CD4-positive, alpha-beta T cell treated with Interleukin-15 for 4 hours (primary cell): ENCODE measurements at regions not wholly inside any gene's neighbourhood (a gene's known extent, or its start where the extent isn't known, plus 50 kb on each side); places are given as distances from the start of the nearest gene placed in this dataset.

Source experiments
- DNase-seq: peaks from one replicate; pipeline ENCODE4 v3.0.0-alpha.2; 2020; ENCODE audit warnings: low spot score

DNA sequence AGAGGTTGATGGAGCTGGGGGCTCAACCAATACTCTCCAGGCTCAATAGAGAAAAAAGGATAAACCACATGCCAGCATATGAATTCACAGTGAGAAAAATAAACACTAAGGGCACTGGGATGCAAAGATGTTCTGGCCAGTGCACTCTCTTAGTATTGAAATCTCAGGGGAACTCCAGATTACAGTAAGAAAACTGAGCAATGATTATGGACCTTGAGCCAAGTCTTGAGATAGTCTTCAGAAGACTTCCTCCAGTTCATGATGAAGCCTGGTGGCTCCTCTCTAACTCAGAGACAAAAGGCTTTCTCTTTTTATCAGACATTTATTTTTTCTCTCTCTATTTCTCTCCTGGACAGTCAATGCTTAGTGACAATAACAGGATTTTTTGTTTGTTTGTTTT, 139.8 kb upstream of the SPEF2 start:
- no peak for DNase-seq

DNA sequence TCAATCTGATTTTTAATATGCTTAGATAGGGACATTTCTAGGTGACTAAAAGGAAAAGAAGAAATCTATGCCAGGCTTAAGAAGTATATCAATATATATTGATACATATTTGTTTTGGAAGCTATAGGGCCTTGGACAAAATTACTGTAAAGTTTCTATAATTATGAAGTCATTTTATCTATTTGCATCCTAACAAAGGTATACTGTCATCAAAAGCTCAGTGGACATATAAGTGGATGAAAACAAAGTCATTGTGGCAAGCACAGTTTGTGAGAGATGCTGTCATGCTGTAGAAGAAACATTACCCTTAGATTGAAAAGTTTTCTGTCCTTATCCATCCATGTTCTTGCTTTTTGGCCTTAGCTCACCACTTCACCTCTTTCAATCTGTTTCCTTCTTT, 140.3 kb upstream of the SPEF2 start:
- no peak for DNase-seq

- DNase-seq: no peak
These were observed 140.9 kb upstream of the SPEF2 start for GRCh38 chr5:35476797-35477196.

- DNase-seq: no peak
These were observed 141.6 kb upstream of the SPEF2 start for GRCh38 chr5:35476036-35476435.

DNA sequence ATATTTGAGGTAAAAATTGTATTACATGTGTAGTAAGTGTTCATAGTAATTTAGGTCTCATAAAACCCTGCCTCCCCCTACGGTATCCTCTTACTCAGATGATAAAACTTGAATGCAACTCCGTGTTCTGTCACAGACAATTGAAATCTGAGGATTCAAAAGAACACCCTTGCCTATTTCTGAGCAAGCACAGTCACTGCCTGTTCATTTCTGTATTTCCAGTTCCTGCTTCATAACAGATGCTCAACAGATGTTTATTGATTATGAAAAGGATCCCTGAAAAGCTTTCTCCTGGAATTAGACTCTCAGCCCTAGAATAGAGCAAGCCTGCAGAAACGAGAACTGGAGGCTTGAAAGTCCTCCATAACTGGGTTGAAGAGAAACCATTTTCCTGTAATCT, 144.1 kb upstream of the SPEF2 start:
- no peak for DNase-seq

GRCh38 chr5:35470866-35471265, 146.8 kb upstream of the SPEF2 start:
- DNase-seq: no peak

- DNase-seq: no peak
These were observed 148.9 kb upstream of the SPEF2 start for GRCh38 chr5:35468811-35469210.

GRCh38 chr5:35466746-35467145, 150.9 kb upstream of the SPEF2 start:
- DNase-seq: no peak

GRCh38 chr5:35464757-35465156, 152.9 kb upstream of the SPEF2 start:
- no peak for DNase-seq

- DNase-seq: no peak
These were observed 156.1 kb upstream of the SPEF2 start for GRCh38 chr5:35461530-35461929.

DNA sequence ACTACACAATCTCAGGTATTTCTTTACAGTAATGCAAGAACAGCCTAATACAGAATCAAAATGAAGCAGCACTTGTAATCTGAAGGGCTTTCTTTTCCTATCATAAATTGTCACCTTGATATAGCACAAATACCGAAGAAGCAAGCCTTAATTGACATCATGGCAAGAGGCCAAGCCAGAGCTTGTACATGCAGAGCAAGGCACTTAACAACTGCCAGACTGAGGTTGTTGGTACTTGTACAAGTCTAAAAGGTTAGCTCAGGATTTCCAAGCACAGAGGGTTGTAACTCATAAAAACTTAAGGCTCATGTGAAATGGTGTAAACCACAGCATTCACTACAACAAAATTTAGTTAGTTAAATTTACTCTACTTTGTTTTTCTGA, 158.8 kb upstream of the SPEF2 start:
- no peak for DNase-seq

DNA sequence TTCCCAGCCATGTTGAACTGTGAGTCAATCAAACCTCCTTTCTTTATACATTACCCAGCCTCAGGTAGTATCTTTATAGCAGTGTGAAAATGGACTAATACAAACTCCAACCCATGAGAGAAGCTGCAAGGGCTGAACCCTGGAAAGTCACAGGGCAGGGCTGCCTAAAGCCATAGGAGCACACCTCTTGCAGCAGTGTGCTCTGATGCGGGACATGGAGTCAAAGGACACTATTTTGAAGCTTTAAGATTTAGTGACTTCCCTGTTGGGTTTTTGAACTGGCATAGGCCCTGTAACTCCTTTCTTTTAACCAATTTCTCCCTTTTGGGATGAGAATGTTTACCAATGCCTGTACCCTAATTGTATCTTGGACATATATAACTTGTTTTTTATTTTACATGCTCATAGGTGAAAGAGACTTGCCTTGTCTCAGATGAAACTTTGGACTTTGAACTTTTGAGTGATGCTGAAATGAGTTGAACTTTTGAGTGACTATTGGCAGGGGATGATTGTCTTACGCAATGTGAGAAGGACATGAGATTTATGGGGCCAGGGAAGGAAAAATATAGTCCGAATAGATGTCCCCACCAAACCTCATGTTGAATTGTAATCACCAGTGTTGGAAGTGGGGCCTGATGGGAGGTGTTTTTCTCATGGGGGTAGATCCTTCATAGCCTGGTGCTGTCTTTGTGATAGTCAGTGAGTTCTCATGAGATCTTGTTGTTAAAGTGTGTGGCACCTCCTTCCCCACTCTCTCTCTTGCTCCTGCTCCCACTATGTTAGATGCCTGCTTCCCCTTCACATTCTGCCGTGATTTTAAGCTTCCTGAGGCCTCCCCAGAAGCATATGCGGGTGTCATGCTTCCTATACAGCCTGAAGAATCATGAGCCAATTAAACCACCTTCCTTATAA, 159.5 kb upstream of the SPEF2 start:
- no peak for DNase-seq

DNA sequence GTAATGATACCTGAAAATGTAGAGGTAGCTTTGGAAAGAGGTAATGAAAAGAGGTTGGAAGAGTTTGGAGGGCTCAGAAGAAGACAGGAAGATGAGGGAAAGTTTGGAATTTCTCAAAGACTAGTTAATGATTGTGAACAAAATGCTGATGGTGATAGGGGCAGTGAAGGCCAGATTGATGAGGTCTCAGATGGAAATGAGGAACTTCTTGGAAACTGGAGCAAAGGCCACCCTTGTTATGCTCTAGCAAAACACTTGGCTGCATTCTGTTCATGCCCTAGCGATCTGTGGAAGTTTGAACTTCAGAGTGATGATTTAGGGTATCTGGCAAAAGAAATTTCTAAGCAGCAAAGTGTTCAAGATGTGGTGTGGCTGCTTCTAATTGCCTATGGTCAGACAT, 161.2 kb upstream of the SPEF2 start:
- no peak for DNase-seq

- DNase-seq: no peak
These were observed 163.6 kb upstream of the SPEF2 start for GRCh38 chr5:35454011-35454525.

GRCh38 chr5:35443803-35444595, 173.7 kb upstream of the SPEF2 start:
- DNase-seq: no peak

GRCh38 chr5:35442885-35443639, 174.6 kb upstream of the SPEF2 start:
- no peak for DNase-seq

DNA sequence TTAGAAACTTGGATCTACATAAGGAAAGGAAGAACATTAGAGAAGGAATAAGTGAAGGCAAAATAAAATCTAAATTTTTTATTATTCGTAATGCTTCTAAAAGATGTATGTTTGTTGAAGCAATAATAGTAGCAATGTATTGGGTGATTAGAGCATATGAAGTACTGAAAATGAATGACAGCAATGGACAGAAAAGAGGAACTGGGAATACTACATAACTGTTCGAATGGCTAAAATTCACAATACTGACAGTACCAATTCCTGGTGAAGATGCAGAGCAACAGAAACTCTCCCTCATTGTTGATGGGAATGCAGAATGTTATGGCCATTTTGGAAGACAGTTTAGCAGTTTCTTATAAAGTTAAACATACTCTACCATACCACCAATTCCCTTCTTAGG, 177.3 kb upstream of the SPEF2 start:
- no peak for DNase-seq

GRCh38 chr5:35438786-35439185, 178.9 kb upstream of the SPEF2 start:
- no peak for DNase-seq

DNA sequence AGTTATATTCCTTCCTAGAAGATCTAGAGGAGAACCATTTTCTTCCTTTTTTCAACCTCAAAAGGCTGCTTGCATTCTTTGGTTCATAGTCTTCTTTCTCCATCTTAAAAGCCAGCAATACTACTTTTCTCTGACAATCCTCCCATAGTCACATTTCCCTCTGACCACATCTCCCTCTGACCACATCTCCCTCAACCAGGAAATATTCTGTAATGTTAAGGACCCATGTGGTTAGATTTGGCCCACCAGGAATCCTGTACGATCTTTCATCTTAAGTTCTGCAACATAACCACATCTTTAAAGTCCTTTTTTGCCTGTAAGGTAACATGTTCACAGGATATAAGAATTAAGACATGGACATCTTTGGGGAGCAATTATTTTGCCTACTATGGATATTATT, 179.4 kb upstream of the SPEF2 start:
- no peak for DNase-seq

DNA sequence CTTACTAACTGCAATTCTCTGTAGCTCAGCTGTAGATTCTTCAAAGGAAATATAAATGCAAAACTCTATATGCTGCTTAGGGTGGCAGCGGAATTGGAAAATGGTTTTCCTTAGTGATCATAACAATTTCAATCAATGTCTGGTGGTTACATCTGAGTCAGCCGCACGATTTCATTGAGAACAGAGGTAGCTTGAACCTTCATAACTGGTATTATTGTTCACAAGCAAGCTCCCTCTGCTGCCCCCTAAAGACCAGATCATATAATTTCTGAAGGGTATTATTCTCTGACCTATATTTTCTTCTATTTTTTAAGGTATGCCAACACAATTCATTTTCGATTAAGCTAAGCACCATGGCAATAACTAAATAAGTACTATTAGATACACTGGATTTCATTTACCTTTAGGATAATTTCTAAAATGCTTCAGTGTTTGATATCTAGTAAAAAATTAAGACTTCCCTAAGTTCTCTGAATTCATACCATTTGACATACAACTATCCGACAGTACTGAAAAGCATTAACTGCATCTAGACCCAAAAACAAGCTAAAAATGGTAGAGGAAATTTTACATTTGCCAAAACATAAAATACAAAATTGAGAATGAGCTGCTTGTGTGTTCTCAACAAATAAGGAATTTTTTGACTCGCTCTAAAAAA, 181.1 kb upstream of the SPEF2 start:
- peak; percentile 1 for DNase-seq

DNA sequence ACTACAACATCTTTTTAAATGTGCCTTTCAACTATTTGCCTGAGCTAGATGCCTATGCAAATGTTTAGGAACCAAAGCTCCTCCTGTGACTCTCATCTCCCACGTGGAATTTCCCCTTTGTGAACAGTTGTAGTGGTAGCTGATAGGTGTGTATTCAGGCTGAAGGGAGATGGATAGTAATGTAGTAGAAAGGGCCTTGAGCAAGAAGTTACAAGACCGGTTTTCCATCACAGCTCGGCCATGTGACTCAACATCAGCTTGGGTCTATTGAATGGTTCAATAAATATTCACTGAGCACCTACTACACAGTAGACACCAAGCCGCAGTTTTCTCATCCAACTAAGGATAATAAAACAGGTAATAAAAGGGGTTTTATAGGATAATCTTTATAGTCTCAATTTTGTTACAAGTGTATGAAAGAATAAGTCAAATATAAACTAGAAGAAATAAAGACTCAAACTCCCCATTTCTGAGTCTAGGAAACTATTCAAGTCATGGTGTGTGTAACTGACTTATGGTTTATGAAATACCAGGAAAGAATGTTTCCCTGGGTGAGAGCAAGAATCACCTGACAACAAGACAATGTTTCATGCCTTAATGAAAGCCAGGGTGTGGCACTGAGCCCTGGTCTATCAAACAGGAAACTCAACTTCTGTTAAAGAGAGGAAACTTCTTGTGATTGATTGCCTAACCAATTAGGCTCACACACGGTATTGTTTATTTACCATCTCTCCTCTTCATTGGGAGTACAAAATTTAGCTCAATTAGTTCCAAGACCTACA, 187.1 kb upstream of the SPEF2 start:
- DNase-seq: no peak
